GM23338 (cell line): ENCODE measurements at regions not wholly inside any gene's neighbourhood (a gene's known extent, or its start where the extent isn't known, plus 50 kb on each side); places are given as distances from the start of the nearest gene placed in this dataset.

Experiments
- ATAC-seq: fragments of 200-7000 bp; cut with Tn5 transposase; 3 replicates; pipeline ENCODE4 v1.9.1; 2020
- DNase-seq: peaks from one replicate; pipeline ENCODE4 v3.0.0-alpha.2; 2015; ENCODE audit warnings: low spot score
- H2AFZ ChIP-seq: fragments of 200-600 bp; sonication (generic); 2 replicates; pipeline ENCODE4 v1.8.0; 2016; ENCODE audit warnings: antibody characterized with exemption, mild to moderate bottlenecking, moderate library complexity
- H3F3A ChIP-seq: fragments of 200-600 bp; sonication (generic); replicated peaks from 2 replicates; pipeline ENCODE4 v1.8.0; 2017; ENCODE audit warnings: antibody characterized with exemption, mixed run types, low read depth
- H3K27ac ChIP-seq: fragments of 200-600 bp; sonication (generic); 2 replicates; pipeline ENCODE4 v1.6.1; 2016; ENCODE audit warnings: low read depth
- H3K27me3 ChIP-seq: fragments of 200-600 bp; sonication (generic); 2 replicates; pipeline ENCODE4 v1.8.0; 2016; ENCODE audit warnings: mild to moderate bottlenecking, mixed run types, moderate library complexity; ENCODE audit not compliant: insufficient read depth
- H3K36me3 ChIP-seq: fragments of 200-600 bp; sonication (generic); 2 replicates; pipeline ENCODE4 v1.8.0; 2016; ENCODE audit warnings: mild to moderate bottlenecking; ENCODE audit not compliant: insufficient read depth
- H3K4me1 ChIP-seq: fragments of 200-600 bp; sonication (generic); 2 replicates; pipeline ENCODE4 v1.8.0; 2016; ENCODE audit warnings: mild to moderate bottlenecking, moderate library complexity; ENCODE audit not compliant: insufficient read depth
- H3K4me2 ChIP-seq: fragments of 200-600 bp; sonication (generic); 2 replicates; pipeline ENCODE4 v1.7.1; 2017; ENCODE audit warnings: mixed run types
- H3K4me3 ChIP-seq: fragments of 200-600 bp; sonication (generic); 2 replicates; pipeline ENCODE4 v1.6.1; 2016; ENCODE audit warnings: mixed run types
- H3K79me2 ChIP-seq: fragments of 200-600 bp; sonication (generic); replicated peaks from 2 replicates; pipeline ENCODE4 v1.8.0; 2017; ENCODE audit warnings: mild to moderate bottlenecking; ENCODE audit not compliant: insufficient read depth
- H3K9me2 ChIP-seq: fragments of 200-600 bp; sonication (generic); 2 replicates; pipeline ENCODE4 v1.8.0; 2017; ENCODE audit not compliant: insufficient read depth
- H4K20me1 ChIP-seq: fragments of 200-600 bp; sonication (generic); replicated peaks from 2 replicates; pipeline ENCODE4 v1.8.0; 2017; ENCODE audit warnings: mild to moderate bottlenecking; ENCODE audit not compliant: insufficient read depth
- H3K27ac Mint-ChIP-seq: 2 replicates; pipeline ENCODE4 v1.8.0; 2020; ENCODE audit warnings: inconsistent platforms, mild to moderate bottlenecking, moderate library complexity, mixed read lengths
- H3K27me3 Mint-ChIP-seq: 3 replicates; pipeline ENCODE4 v1.8.0; 2022; ENCODE audit warnings: low read depth, mild to moderate bottlenecking, moderate library complexity, mixed read lengths, inconsistent platforms; ENCODE audit not compliant: insufficient read depth, poor library complexity
- H3K36me3 Mint-ChIP-seq: 3 replicates; pipeline ENCODE4 v1.8.0; 2021; ENCODE audit warnings: low read depth, mild to moderate bottlenecking, inconsistent platforms, moderate library complexity, mixed read lengths
- H3K4me1 Mint-ChIP-seq: 3 replicates; pipeline ENCODE4 v1.8.0; 2020; ENCODE audit warnings: mild to moderate bottlenecking, inconsistent platforms, mixed read lengths
- H3K4me3 Mint-ChIP-seq: 3 replicates; pipeline ENCODE4 v1.8.0; 2021; ENCODE audit warnings: moderate library complexity, mild to moderate bottlenecking, inconsistent platforms, mixed read lengths
- H3K9me3 Mint-ChIP-seq: 3 replicates; pipeline ENCODE4 v1.8.0; 2020; ENCODE audit warnings: moderate library complexity, mild to moderate bottlenecking, inconsistent platforms, mixed read lengths
- CREB1 ChIP-seq: fragments of 250-450 bp; sonication (Bioruptor Pico); IDR thresholded peaks from 2 replicates; pipeline ENCODE4 v1.5.0; 2020; ENCODE audit warnings: low read depth, mild to moderate bottlenecking, moderate library complexity
- CTCF ChIP-seq, 2 experiments: fragments of 200-600 bp in 1 of 2; sonication (generic) in 1 of 2; conservative IDR thresholded peaks; 2 replicates each; pipeline versions ENCODE4 v1.5.1 to v1.6.1; 2016 to 2017; ENCODE audit warnings: antibody characterized with exemption in 2 of 2, low read depth in 2 of 2, mild to moderate bottlenecking in 2 of 2, moderate library complexity in 1 of 2
- ETS1 ChIP-seq: IDR thresholded peaks from 2 replicates; pipeline ENCODE4 v1.6.1; 2016; ENCODE audit warnings: antibody characterized with exemption
- EZH2 ChIP-seq: fragments of 200-600 bp; sonication (generic); IDR thresholded peaks from one replicate; pipeline ENCODE4 v1.8.0; 2017; ENCODE audit warnings: antibody characterized with exemption, mild to moderate bottlenecking, low read depth; ENCODE audit not compliant: unreplicated experiment
- EZH2phosphoT487 ChIP-seq: fragments of 200-600 bp; sonication (generic); IDR thresholded peaks from one replicate; pipeline ENCODE4 v1.8.1; 2018; ENCODE audit warnings: antibody characterized with exemption; ENCODE audit not compliant: unreplicated experiment
- NANOG ChIP-seq: IDR thresholded peaks from 2 replicates; pipeline ENCODE4 v1.6.1; 2016; ENCODE audit warnings: antibody characterized with exemption, borderline replicate concordance
- REST ChIP-seq: IDR thresholded peaks from one replicate; pipeline ENCODE4 v1.6.1; 2018; ENCODE audit warnings: antibody characterized with exemption; ENCODE audit not compliant: unreplicated experiment
- STAT1 ChIP-seq: IDR thresholded peaks from one replicate; pipeline ENCODE4 v1.6.1; 2016; ENCODE audit warnings: antibody characterized with exemption; ENCODE audit not compliant: unreplicated experiment
- ZNF331 ChIP-seq: fragments of 250-450 bp; sonication (Bioruptor Pico); IDR thresholded peaks from 2 replicates; pipeline ENCODE4 v1.5.0; 2020; ENCODE audit warnings: low read depth, mild to moderate bottlenecking, moderate library complexity
- ZNF462 ChIP-seq: fragments of 250-450 bp; sonication (Bioruptor Pico); IDR thresholded peaks from 2 replicates; pipeline ENCODE4 v1.5.0; 2020; ENCODE audit warnings: mild to moderate bottlenecking, moderate library complexity

- Mint-ChIP-seq H3K36me3 (no peaks in the 10 kb centered on the region), H3K27me3 (no peaks in the 10 kb centered on the region), H3K4me1 (no peaks in the 10 kb centered on the region), H3K9me3 (no peaks in the 10 kb centered on the region), H3K27ac (no peak overlapping the region), H3K4me3 (no peak overlapping the region)
- no peaks in the 10 kb centered on the region for H3F3A ChIP-seq
- no peak overlapping the region for H2AFZ ChIP-seq
- H3K4me2 ChIP-seq, result no peak overlapping the region
- H3K27me3 ChIP-seq, result no peaks in the 10 kb centered on the region
- no peak overlapping the region for H3K4me3 ChIP-seq
- no peaks in the 10 kb centered on the region for H4K20me1 ChIP-seq
- TF ChIP-seq EZH2, result no peak
- no peak for TF ChIP-seq NANOG
- TF ChIP-seq ETS1, result no peak
- no peak for TF ChIP-seq CREB1 (CRISPR knock-in tag)
- TF ChIP-seq EZH2phosphoT487, result no peak
- TF ChIP-seq STAT1, result no peak
- ATAC-seq (no peak), DNase-seq (no peak)
- no peaks in the 10 kb centered on the region for H3K4me1 ChIP-seq
- H3K9me2 ChIP-seq, result no peaks in the 10 kb centered on the region
- no peaks in the 10 kb centered on the region for H3K79me2 ChIP-seq
- H3K36me3 ChIP-seq, result no peaks in the 10 kb centered on the region
- no peak overlapping the region for H3K27ac ChIP-seq
These were observed 1354.9 kb upstream of the GJE1 start for GRCh38 chr6:140777780-140778179.

- Histone ChIP-seq H4K20me1 (no peaks in the 10 kb centered on the region), H2AFZ (no peak overlapping the region), H3K4me2 (no peak overlapping the region), H3K9me2 (no peaks in the 10 kb centered on the region), H3K36me3 (no peaks in the 10 kb centered on the region), H3K4me1 (no peaks in the 10 kb centered on the region), H3K4me3 (no peak overlapping the region), H3F3A (no peaks in the 10 kb centered on the region), H3K79me2 (no peaks in the 10 kb centered on the region), H3K27ac (no peak overlapping the region), H3K27me3 (no peaks in the 10 kb centered on the region)
- Mint-ChIP-seq H3K4me1 (no peaks in the 10 kb centered on the region), H3K4me3 (no peak overlapping the region), H3K27me3 (no peaks in the 10 kb centered on the region), H3K36me3 (peaks cover 14% of the 10 kb centered on the region; the same call in 2 of the 3 replicates), H3K9me3 (peaks cover 15% of the 10 kb centered on the region), H3K27ac (no peak overlapping the region)
- no peak for DNase-seq
- ATAC-seq, result no peak
- TF ChIP-seq ZNF331 (CRISPR knock-in tag) (no peak), ZNF462 (no peak), CREB1 (CRISPR knock-in tag) (no peak), CTCF (conservative IDR thresholded peaks at IDR 0.05; ENCODE audit: low read depth in 2 of 2) (no peak), EZH2 (no peak), REST (no peak)
These were observed 1357.7 kb upstream of the GJE1 start for GRCh38 chr6:140775061-140775460.
